GM23338 (cell line): ENCODE measurements at regions not wholly inside any gene's neighbourhood (a gene's known extent, or its start where the extent isn't known, plus 50 kb on each side); places are given as distances from the start of the nearest gene placed in this dataset.

Source experiments
- ATAC-seq: fragments of 200-7000 bp; cut with Tn5 transposase; 3 replicates; pipeline ENCODE4 v1.9.1; 2020
- DNase-seq: peaks from one replicate; pipeline ENCODE4 v3.0.0-alpha.2; 2015; ENCODE audit warnings: low spot score
- H2AFZ ChIP-seq: fragments of 200-600 bp; sonication (generic); 2 replicates; pipeline ENCODE4 v1.8.0; 2016; ENCODE audit warnings: antibody characterized with exemption, mild to moderate bottlenecking, moderate library complexity
- H3F3A ChIP-seq: fragments of 200-600 bp; sonication (generic); replicated peaks from 2 replicates; pipeline ENCODE4 v1.8.0; 2017; ENCODE audit warnings: antibody characterized with exemption, mixed run types, low read depth
- H3K27ac ChIP-seq: fragments of 200-600 bp; sonication (generic); 2 replicates; pipeline ENCODE4 v1.6.1; 2016; ENCODE audit warnings: low read depth
- H3K27me3 ChIP-seq: fragments of 200-600 bp; sonication (generic); 2 replicates; pipeline ENCODE4 v1.8.0; 2016; ENCODE audit warnings: mild to moderate bottlenecking, mixed run types, moderate library complexity; ENCODE audit not compliant: insufficient read depth
- H3K36me3 ChIP-seq: fragments of 200-600 bp; sonication (generic); 2 replicates; pipeline ENCODE4 v1.8.0; 2016; ENCODE audit warnings: mild to moderate bottlenecking; ENCODE audit not compliant: insufficient read depth
- H3K4me1 ChIP-seq: fragments of 200-600 bp; sonication (generic); 2 replicates; pipeline ENCODE4 v1.8.0; 2016; ENCODE audit warnings: mild to moderate bottlenecking, moderate library complexity; ENCODE audit not compliant: insufficient read depth
- H3K4me2 ChIP-seq: fragments of 200-600 bp; sonication (generic); 2 replicates; pipeline ENCODE4 v1.7.1; 2017; ENCODE audit warnings: mixed run types
- H3K4me3 ChIP-seq: fragments of 200-600 bp; sonication (generic); 2 replicates; pipeline ENCODE4 v1.6.1; 2016; ENCODE audit warnings: mixed run types
- H3K79me2 ChIP-seq: fragments of 200-600 bp; sonication (generic); replicated peaks from 2 replicates; pipeline ENCODE4 v1.8.0; 2017; ENCODE audit warnings: mild to moderate bottlenecking; ENCODE audit not compliant: insufficient read depth
- H3K9me2 ChIP-seq: fragments of 200-600 bp; sonication (generic); 2 replicates; pipeline ENCODE4 v1.8.0; 2017; ENCODE audit not compliant: insufficient read depth
- H4K20me1 ChIP-seq: fragments of 200-600 bp; sonication (generic); replicated peaks from 2 replicates; pipeline ENCODE4 v1.8.0; 2017; ENCODE audit warnings: mild to moderate bottlenecking; ENCODE audit not compliant: insufficient read depth
- H3K27ac Mint-ChIP-seq: 2 replicates; pipeline ENCODE4 v1.8.0; 2020; ENCODE audit warnings: inconsistent platforms, mild to moderate bottlenecking, moderate library complexity, mixed read lengths
- H3K27me3 Mint-ChIP-seq: 3 replicates; pipeline ENCODE4 v1.8.0; 2022; ENCODE audit warnings: low read depth, mild to moderate bottlenecking, moderate library complexity, mixed read lengths, inconsistent platforms; ENCODE audit not compliant: insufficient read depth, poor library complexity
- H3K36me3 Mint-ChIP-seq: 3 replicates; pipeline ENCODE4 v1.8.0; 2021; ENCODE audit warnings: low read depth, mild to moderate bottlenecking, inconsistent platforms, moderate library complexity, mixed read lengths
- H3K4me1 Mint-ChIP-seq: 3 replicates; pipeline ENCODE4 v1.8.0; 2020; ENCODE audit warnings: mild to moderate bottlenecking, inconsistent platforms, mixed read lengths
- H3K4me3 Mint-ChIP-seq: 3 replicates; pipeline ENCODE4 v1.8.0; 2021; ENCODE audit warnings: moderate library complexity, mild to moderate bottlenecking, inconsistent platforms, mixed read lengths
- H3K9me3 Mint-ChIP-seq: 3 replicates; pipeline ENCODE4 v1.8.0; 2020; ENCODE audit warnings: moderate library complexity, mild to moderate bottlenecking, inconsistent platforms, mixed read lengths
- CREB1 ChIP-seq: fragments of 250-450 bp; sonication (Bioruptor Pico); IDR thresholded peaks from 2 replicates; pipeline ENCODE4 v1.5.0; 2020; ENCODE audit warnings: low read depth, mild to moderate bottlenecking, moderate library complexity
- CTCF ChIP-seq, 2 experiments: fragments of 200-600 bp in 1 of 2; sonication (generic) in 1 of 2; conservative IDR thresholded peaks; 2 replicates each; pipeline versions ENCODE4 v1.5.1 to v1.6.1; 2016 to 2017; ENCODE audit warnings: antibody characterized with exemption in 2 of 2, low read depth in 2 of 2, mild to moderate bottlenecking in 2 of 2, moderate library complexity in 1 of 2
- ETS1 ChIP-seq: IDR thresholded peaks from 2 replicates; pipeline ENCODE4 v1.6.1; 2016; ENCODE audit warnings: antibody characterized with exemption
- EZH2phosphoT487 ChIP-seq: fragments of 200-600 bp; sonication (generic); IDR thresholded peaks from one replicate; pipeline ENCODE4 v1.8.1; 2018; ENCODE audit warnings: antibody characterized with exemption; ENCODE audit not compliant: unreplicated experiment
- NANOG ChIP-seq: IDR thresholded peaks from 2 replicates; pipeline ENCODE4 v1.6.1; 2016; ENCODE audit warnings: antibody characterized with exemption, borderline replicate concordance
- POLR2AphosphoS5 ChIP-seq: IDR thresholded peaks from 2 replicates; pipeline ENCODE4 v1.6.1; 2016; ENCODE audit warnings: antibody characterized with exemption, low read depth
- REST ChIP-seq: IDR thresholded peaks from one replicate; pipeline ENCODE4 v1.6.1; 2018; ENCODE audit warnings: antibody characterized with exemption; ENCODE audit not compliant: unreplicated experiment
- ZNF114 ChIP-seq: fragments of 250-450 bp; sonication (Bioruptor Pico); IDR thresholded peaks from 2 replicates; pipeline ENCODE4 v1.5.0; 2020; ENCODE audit warnings: mild to moderate bottlenecking, moderate library complexity
- ZNF331 ChIP-seq: fragments of 250-450 bp; sonication (Bioruptor Pico); IDR thresholded peaks from 2 replicates; pipeline ENCODE4 v1.5.0; 2020; ENCODE audit warnings: low read depth, mild to moderate bottlenecking, moderate library complexity
- ZNF462 ChIP-seq: fragments of 250-450 bp; sonication (Bioruptor Pico); IDR thresholded peaks from 2 replicates; pipeline ENCODE4 v1.5.0; 2020; ENCODE audit warnings: mild to moderate bottlenecking, moderate library complexity

- no peaks in the 10 kb centered on the region for H3K9me3 Mint-ChIP-seq
- H3K9me2 ChIP-seq, result no peaks in the 10 kb centered on the region
- H3K4me1 Mint-ChIP-seq, result no peaks in the 10 kb centered on the region
- H3K4me3 ChIP-seq, result no peak overlapping the region
- H3K36me3 Mint-ChIP-seq, result no peaks in the 10 kb centered on the region
- no peaks in the 10 kb centered on the region for H3K4me1 ChIP-seq
- DNase-seq, result no peak
- no peak overlapping the region for H2AFZ ChIP-seq
- H3F3A ChIP-seq, result no peaks in the 10 kb centered on the region
- H3K27me3 ChIP-seq, result no peaks in the 10 kb centered on the region
- TF ChIP-seq REST, result no peak
- no peak for TF ChIP-seq ZNF114 (CRISPR knock-in tag)
- no peak for TF ChIP-seq NANOG
- no peak for TF ChIP-seq EZH2phosphoT487
- no peak for TF ChIP-seq ETS1
- no peak for TF ChIP-seq POLR2AphosphoS5
- TF ChIP-seq CREB1 (CRISPR knock-in tag), result no peak
- TF ChIP-seq ZNF462 (CRISPR knock-in tag), result no peak
- no peak for TF ChIP-seq ZNF331
- TF ChIP-seq CTCF (conservative IDR thresholded peaks at IDR 0.05; ENCODE audit: low read depth in 2 of 2), result no peak
- H3K4me2 ChIP-seq, result no peak overlapping the region
- no peaks in the 10 kb centered on the region for H3K27me3 Mint-ChIP-seq
- H3K4me3 Mint-ChIP-seq, result no peak overlapping the region
- H4K20me1 ChIP-seq, result no peaks in the 10 kb centered on the region
- no peak overlapping the region for H3K27ac Mint-ChIP-seq
- no peak for ATAC-seq
- H3K79me2 ChIP-seq, result no peaks in the 10 kb centered on the region
- no peaks in the 10 kb centered on the region for H3K36me3 ChIP-seq
- no peak overlapping the region for H3K27ac ChIP-seq
These were observed 64.0 kb downstream of the OR13H1 start for GRCh38 chrX:131607792-131608369.
